Panc1 (cell line): ENCODE measurements at regions not wholly inside any gene's neighbourhood (a gene's known extent, or its start where the extent isn't known, plus 50 kb on each side); places are given as distances from the start of the nearest gene placed in this dataset.

Experiments
- ATAC-seq: fragments of 200-7000 bp; cut with Tn5 transposase; 2 replicates; pipeline ENCODE4 v1.9.1; 2020; ENCODE audit warnings: mild to moderate bottlenecking, moderate library complexity
- BruUV-seq: library from RNA; stranded (reverse); fragments of 400-500 nt; replicated peaks from 2 replicates; lab custom pipeline; 2021; lab: Mats Ljungman, UMichigan
- CTCF ChIA-PET: fragments of 300-600 bp; sonication (Branson Sonifier 250); formaldehyde crosslinking; loops from one replicate; lab custom pipeline; 2022; ENCODE audit warnings: antibody characterized with exemption; lab: Charles Lee
- POLR2A ChIA-PET: fragments of 300-600 bp; sonication (Branson Sonifier 250); formaldehyde crosslinking; loops from one replicate; lab custom pipeline; 2022; ENCODE audit warnings: antibody characterized with exemption; lab: Charles Lee
- DNase-seq: peaks from one replicate; pipeline ENCODE4 v3.0.0-alpha.2; 2010; ENCODE audit warnings: low read depth, low spot score
- H3K27ac ChIP-seq: 2 replicates; pipeline ENCODE4 v1.5.1; 2011; ENCODE audit warnings: mild to moderate bottlenecking, low read length, inconsistent platforms
- H3K27me3 ChIP-seq: fragments of 200-500 bp; sonication (Bioruptor generic); 2 replicates; pipeline ENCODE4 v1.6.0; 2014; ENCODE audit warnings: low read length, inconsistent platforms; ENCODE audit not compliant: control insufficient read depth, insufficient read depth
- H3K36me3 ChIP-seq: fragments of 200-500 bp; sonication (Bioruptor generic); 2 replicates; pipeline ENCODE4 v1.5.1; 2014; ENCODE audit warnings: inconsistent platforms, mild to moderate bottlenecking, low read length, moderate library complexity; ENCODE audit not compliant: control insufficient read depth, insufficient read depth
- H3K4me1 ChIP-seq: 2 replicates; pipeline ENCODE4 v1.5.1; 2011; ENCODE audit warnings: inconsistent platforms, mild to moderate bottlenecking, low read length, moderate library complexity; ENCODE audit not compliant: control insufficient read depth, insufficient read depth
- H3K4me3 ChIP-seq, 2 experiments: 2 replicates each; pipeline ENCODE4 v1.5.1; 2011 to 2012; ENCODE audit warnings: low read depth in 2 of 2, low read length in 2 of 2, mild to moderate bottlenecking in 2 of 2, inconsistent platforms in 1 of 2, moderate library complexity in 1 of 2
- H3K9me3 ChIP-seq: fragments of 200-500 bp; sonication (Bioruptor generic); 2 replicates; pipeline ENCODE4 v1.5.1; 2014; ENCODE audit warnings: low read depth, mild to moderate bottlenecking, inconsistent platforms, low read length, moderate library complexity; ENCODE audit not compliant: control insufficient read depth, insufficient read depth
- CTCF ChIP-seq: fragments of 450-650 bp; IDR thresholded peaks from 2 replicates; pipeline ENCODE4 v1.5.1; 2017; ENCODE audit warnings: mild to moderate bottlenecking
- POLR2AphosphoS5 ChIP-seq: IDR thresholded peaks from 2 replicates; pipeline ENCODE4 v1.6.1; 2012; ENCODE audit warnings: mild to moderate bottlenecking, low read depth, low read length, moderate library complexity
- REST ChIP-seq, 2 experiments: IDR thresholded peaks; 2 replicates each; pipeline ENCODE4 v1.6.1; 2011 to 2012; ENCODE audit warnings: low read depth in 2 of 2, control low read depth in 1 of 2, low read length in 1 of 2, mild to moderate bottlenecking in 1 of 2, moderate library complexity in 1 of 2; ENCODE audit not compliant: insufficient read depth in 1 of 2
- SIN3A ChIP-seq: IDR thresholded peaks from 2 replicates; pipeline ENCODE4 v1.6.1; 2012; ENCODE audit warnings: low read depth, mild to moderate bottlenecking, low read length, moderate library complexity, borderline replicate concordance; ENCODE audit not compliant: insufficient read depth
- TCF7L2 ChIP-seq: IDR thresholded peaks from 2 replicates; pipeline ENCODE4 v1.6.1; 2011; ENCODE audit warnings: mild to moderate bottlenecking, low read depth, low read length, inconsistent platforms
- in situ Hi-C: cut with HindIII; loops from 2 replicates; pipeline ENCODE4 v1.10.0; 2016; ENCODE audit warnings: low sequenced_read_pairs, low pct_unique_long_range_greater_than_20kb
- intact Hi-C: fragments of 100-400 bp; cut with micrococcal nuclease; formaldehyde crosslinking; loops from one replicate; pipeline ENCODE4 v1.10.0; 2022; ENCODE audit not compliant: unreplicated experiment

GRCh38 chr5:139741823-139742172 lies 53.8 kb upstream of the PSD2 start:
- CTCF ChIA-PET: no interaction called here
- TF ChIP-seq TCF7L2: no peak
- no peak for TF ChIP-seq POLR2AphosphoS5
- no peak for TF ChIP-seq REST (IDR thresholded peaks at IDR 0.05; ENCODE audit: insufficient read depth in 1 of 2, low read depth in 2 of 2, low read length in 1 of 2)
- no peak for TF ChIP-seq CTCF
- no peak for TF ChIP-seq SIN3A
- POLR2A ChIA-PET: no interaction called here
- H3K4me1 ChIP-seq: peaks cover 17% of the 10 kb centered on the region
- ATAC-seq (no peak), DNase-seq (no peak)
- no peak overlapping the region for H3K4me3 ChIP-seq
- no peaks in the 10 kb centered on the region for H3K27me3 ChIP-seq
- no peaks in the 10 kb centered on the region for H3K9me3 ChIP-seq
- intact Hi-C loops: no loop called here
- no peaks in the 10 kb centered on the region for H3K36me3 ChIP-seq
- no TSS peak for BruUV-seq
- no peak overlapping the region for H3K27ac ChIP-seq
- in situ Hi-C loops: no loop called here

- BruUV-seq: no TSS peak
- POLR2A ChIA-PET: no interaction called here
- no peaks in the 10 kb centered on the region for H3K36me3 ChIP-seq
- H3K4me3 ChIP-seq: no peak overlapping the region
- peaks cover 20% of the 10 kb centered on the region for H3K4me1 ChIP-seq
- ATAC-seq (no peak), DNase-seq (no peak)
- no peak overlapping the region for H3K27ac ChIP-seq
- no peak for TF ChIP-seq TCF7L2
- TF ChIP-seq CTCF: no peak
- TF ChIP-seq POLR2AphosphoS5: no peak
- TF ChIP-seq REST (IDR thresholded peaks at IDR 0.05; ENCODE audit: insufficient read depth in 1 of 2, low read depth in 2 of 2, low read length in 1 of 2): no peak
- TF ChIP-seq SIN3A: no peak
- H3K9me3 ChIP-seq: no peaks in the 10 kb centered on the region
- no peaks in the 10 kb centered on the region for H3K27me3 ChIP-seq
- CTCF ChIA-PET: no interaction called here
- intact Hi-C loops: no loop called here
- in situ Hi-C loops: no loop called here
Observed at GRCh38 chr5:139742173-139742903, 53.3 kb upstream of the PSD2 start.
